ENCODE measurements at regions not wholly inside any gene's neighbourhood (a gene's known extent, or its start where the extent isn't known, plus 50 kb on each side); places are given as distances from the start of the nearest gene placed in this dataset.

GRCh38 chr1:34277150-34277549 is 100.4 kb downstream of the C1orf94 start:
- TF ChIP-seq ZNF57 (CRISPR knock-in tag; IDR thresholded peaks at IDR 0.05) (no peak), ZSCAN29 (IDR thresholded peaks at IDR 0.05) (no peak), HLTF (IDR thresholded peaks at IDR 0.05) (no peak), SIN3A (IDR thresholded peaks at IDR 0.05; ENCODE audit: borderline replicate concordance in 2 of 2, control insufficient read depth in 1 of 2, low read depth in 2 of 2, low read length in 2 of 2) (no peak), CTCF (IDR thresholded peaks at IDR 0.05 in 2 of 3, conservative IDR thresholded peaks at IDR 0.05 in 1 of 3; ENCODE audit: insufficient read depth in 2 of 3, low read depth in 1 of 3, low read length in 3 of 3) (no peak), POLR2A (conservative IDR thresholded peaks at IDR 0.05) (no peak), SPI1 (IDR thresholded peaks at IDR 0.05; ENCODE audit: borderline replicate concordance, low read depth, low read length) (no peak), ELK1 (CRISPR knock-in tag; IDR thresholded peaks at IDR 0.05) (no peak), ZNF384 (IDR thresholded peaks at IDR 0.05; ENCODE audit: low read depth, low read length) (no peak), RFX5 (IDR thresholded peaks at IDR 0.05; ENCODE audit: low read depth, low read length) (no peak), ZBTB17 (CRISPR knock-in tag; IDR thresholded peaks at IDR 0.05) (no peak), L3MBTL2 (IDR thresholded peaks at IDR 0.05) (no peak)

All from K562 (cell line).